CD1c-positive myeloid dendritic cell (primary cell): ENCODE measurements at regions not wholly inside any gene's neighbourhood (a gene's known extent, or its start where the extent isn't known, plus 50 kb on each side); places are given as distances from the start of the nearest gene placed in this dataset.

Source experiments
- DNase-seq: peaks from one replicate; pipeline ENCODE4 v3.0.0-alpha.2; 2016; ENCODE audit errors: extremely low spot score

DNA sequence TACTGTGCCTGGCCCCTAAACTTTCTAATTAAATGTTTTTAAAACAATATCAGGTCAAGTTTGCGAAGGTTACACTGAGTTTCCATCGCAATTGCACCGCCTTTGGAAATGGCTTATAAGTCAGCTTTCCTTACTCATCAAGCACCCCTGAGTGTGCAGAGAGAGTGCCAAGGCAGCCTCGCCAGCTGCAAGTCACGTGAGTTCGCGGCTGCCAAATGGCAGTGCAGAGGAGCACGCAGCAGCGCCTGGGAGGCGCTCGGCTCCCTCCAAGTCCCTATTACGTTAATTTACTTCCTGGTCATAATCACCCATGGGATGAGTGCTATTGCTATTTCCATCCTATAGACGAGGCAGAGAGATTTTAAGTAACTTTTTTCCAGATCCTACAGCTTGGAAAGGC is 319.6 kb downstream of the TEX29 start:
- DNase-seq = no peak

DNA sequence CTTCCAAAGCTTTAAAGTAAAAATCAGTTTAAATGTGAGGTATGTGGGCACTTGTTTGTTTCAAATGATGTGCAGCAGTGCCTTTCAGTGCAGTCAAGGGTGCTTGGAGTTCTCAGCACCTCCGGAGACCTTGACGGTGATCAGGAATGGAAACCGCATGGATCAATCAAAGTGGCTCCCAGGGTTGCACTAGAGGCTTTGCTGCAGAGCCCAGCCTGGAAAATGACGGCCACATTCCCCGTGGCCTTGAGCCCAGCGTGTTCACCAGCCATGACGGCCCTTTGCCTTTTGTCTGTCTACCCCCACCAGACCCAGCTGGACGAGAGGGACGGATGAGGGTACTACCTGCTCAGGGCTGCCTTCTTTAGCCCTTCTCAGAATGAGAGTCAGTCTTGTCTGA is 320.0 kb downstream of the TEX29 start:
- DNase-seq = no peak

DNA sequence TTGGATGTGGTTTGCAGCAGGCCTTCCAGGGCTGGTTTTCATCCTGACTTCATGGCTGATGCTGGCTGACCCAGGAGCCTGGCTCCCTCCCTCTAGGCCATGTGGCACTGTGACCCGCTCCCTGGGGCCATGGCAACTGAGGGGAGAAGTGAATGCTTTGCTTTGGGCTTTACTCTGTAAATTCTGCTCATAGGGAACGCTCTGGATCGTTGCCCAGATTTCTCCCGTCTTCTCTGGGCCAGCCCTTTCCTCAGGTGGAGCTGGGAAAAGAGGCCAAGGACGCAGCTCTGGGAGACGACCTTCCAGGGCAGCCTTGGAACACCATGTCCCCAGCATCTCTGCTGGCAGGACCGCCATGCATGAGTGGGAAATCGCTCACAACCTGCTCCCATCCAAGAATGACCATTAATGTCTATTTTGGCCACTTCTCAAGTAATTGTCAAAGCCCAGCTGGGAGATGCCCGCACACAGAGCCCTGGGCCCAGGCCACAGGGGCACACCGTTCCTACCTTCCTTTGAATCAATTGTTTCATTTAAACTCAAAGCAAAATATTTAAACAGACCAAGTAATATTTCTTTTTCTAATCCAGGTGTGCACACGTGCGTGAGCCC is 321.8 kb downstream of the TEX29 start:
- DNase-seq = no peak

DNA sequence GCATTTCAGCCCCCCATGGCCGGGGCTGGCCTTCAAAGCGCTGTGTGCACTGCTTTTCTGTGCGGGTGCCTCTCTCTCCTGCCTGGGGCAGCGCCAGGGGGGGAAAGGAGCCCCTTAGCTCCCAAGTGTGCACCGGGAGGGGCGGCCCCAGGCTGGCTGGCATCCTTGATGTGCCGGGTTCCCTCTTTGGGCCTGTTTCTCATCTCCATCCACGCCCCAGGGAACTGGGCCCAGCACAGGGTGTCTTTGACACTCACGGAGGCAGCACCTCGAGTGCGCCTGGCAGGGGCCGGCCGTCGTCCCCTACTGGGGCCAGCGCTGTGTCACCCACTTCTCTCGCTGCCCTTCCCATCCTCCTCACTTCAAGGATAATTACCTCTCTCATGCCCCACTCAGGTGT is 324.3 kb downstream of the TEX29 start:
- no peak for DNase-seq

DNA sequence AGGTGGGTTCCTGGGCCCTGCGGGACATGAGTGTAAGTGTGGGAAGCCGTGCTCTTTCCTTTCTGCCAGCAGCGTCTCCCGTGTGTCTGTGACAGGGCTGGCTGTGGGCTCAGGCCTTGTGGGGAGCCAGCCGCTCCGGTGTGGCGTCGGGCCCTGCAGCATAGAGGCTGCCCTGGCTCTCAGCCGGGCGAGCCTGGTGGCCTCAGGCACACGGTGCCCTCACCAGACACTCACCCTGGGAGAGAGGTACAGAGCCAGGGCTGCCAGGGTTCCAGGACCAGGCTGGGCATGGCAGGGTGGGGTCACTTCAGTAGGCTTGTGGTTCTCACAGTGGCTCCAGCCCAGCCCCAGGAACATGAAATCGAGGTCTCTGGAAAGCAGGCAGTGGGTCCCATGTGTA is 324.8 kb downstream of the TEX29 start:
- DNase-seq = no peak

DNA sequence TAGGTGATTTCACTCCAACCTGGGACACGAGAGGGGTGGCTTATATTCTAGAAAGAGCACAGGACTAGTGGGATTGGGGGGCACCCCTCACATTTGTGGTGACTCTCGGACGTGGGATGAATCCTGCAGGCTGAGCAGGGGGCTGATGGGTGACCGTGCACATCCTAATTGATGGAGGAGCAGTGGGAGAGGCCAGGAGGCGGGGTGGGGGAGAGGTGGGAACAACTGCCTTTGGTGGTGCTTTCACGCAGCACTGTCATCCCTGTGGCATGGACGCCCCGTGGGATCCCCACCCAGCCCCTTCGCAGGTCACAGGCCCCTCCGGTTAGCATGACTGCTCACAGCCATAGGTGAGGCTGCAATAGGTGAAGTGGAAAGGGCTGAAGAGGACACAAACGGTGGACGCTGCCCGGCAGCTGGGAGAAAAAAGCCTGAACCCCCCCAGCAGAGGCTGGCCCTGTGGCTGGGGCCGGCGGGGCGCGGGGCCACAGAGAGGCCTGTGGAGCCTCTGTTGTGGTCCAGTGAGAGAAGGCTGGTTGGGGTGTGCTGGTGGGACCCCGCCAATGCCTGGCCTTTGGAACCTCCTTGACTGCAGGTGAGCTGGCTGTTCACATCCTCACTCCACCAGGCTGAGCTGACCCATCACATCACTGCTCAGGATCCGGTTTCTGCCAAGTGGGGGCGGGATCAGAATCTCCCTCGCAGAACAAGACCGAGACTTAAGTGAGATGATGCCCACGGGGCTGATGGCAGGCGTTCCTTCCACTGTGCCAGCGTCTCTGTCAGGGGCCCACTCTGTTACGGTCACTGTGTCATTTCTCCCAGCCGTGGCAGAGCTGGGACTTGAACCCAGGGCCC is 325.4 kb downstream of the TEX29 start:
- no peak for DNase-seq

DNA sequence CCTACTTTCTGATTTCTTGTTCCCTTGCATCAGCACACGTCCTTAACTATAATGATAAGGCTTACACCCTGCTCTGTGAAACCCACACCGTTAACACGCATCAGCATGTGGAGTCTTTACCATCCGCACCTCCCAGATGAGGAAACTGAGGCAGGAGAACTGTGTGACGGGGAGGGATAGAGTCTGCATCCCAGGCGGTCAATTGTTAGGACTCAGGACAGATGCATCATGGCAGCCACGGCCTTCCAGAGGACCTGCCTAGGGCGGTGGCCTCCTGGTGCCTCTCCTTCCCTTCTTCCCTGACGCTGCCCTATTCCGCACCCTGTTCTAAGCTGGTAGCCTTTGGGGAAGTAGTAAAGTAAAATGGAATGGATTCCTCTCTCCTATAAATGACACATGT is 326.0 kb downstream of the TEX29 start:
- no peak for DNase-seq

DNA sequence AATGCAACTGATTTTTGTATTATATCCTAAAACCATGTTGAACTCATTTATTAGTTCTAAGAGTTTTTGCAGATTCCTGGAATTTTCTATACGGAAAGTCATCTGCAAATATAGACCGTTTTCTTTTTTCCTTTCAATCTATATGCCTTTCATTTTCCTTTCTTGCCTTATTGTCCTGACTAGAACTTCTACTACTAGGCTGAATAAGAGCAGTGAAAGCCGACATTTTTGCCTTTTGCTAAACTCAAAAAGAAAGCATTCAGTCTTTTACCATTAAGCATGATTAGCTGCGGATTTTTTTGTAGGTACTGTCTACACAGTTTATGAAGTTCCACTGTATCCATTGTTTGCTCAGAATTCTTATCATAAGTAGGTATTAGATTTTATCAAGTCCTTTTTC is 328.4 kb downstream of the TEX29 start:
- no peak for DNase-seq

DNA sequence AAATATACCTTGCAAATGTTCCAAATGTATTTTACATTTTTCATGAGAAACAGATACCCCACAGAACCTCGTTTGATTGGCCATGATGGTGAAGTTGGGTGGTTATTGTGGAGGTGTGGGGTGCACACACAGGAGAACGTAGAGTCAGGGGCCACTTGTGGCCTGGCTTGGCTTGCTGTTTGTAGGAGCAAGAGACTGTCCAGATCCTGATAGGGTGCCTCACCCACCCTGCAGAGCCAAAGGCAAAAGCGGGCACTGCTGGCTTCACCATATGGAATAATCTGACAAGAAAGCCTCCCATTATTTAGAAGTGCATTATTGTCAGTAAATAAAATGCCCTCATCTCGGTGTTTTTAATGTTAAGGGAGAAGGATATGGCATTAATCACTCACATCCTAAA is 330.2 kb downstream of the TEX29 start:
- DNase-seq = no peak

DNA sequence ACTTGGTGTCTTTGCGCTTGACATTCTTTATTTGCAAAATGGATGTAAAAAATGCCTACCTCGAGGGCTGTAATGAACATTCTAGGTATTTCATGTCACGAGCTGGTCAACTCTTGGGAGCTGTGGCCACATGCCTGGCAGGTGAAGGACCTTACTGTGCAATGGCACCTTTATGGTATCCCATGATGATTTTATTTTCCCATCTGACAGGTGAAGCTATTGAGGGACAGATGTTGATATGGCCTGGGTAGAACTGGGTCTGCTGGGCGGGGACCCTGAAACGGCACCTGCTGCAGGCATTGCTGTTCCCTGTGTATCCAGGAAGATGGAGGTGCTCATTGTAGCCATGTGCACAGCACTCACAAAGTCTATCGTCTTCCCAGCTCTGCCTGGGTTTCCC is 332.2 kb downstream of the TEX29 start:
- DNase-seq = no peak

DNA sequence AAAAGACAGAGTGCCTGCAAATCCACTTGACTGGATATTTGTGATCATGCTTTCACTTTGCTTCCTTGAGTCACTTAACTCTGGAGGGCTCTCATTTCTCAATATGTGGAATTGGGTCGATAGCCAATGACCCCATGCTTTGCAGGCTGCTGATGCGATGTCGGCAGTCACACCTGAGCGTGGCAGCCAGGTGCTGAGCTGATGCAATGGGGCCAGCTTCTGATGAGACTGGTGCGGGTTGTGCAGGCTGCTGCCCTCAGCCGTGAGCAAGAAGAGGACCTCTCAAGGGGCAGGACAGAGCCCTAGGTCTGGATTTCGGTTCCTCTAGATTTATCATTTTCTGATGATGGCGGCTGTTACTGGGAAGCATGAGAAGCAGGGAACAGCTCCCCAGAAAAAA is 334.1 kb downstream of the TEX29 start:
- no peak for DNase-seq

DNA sequence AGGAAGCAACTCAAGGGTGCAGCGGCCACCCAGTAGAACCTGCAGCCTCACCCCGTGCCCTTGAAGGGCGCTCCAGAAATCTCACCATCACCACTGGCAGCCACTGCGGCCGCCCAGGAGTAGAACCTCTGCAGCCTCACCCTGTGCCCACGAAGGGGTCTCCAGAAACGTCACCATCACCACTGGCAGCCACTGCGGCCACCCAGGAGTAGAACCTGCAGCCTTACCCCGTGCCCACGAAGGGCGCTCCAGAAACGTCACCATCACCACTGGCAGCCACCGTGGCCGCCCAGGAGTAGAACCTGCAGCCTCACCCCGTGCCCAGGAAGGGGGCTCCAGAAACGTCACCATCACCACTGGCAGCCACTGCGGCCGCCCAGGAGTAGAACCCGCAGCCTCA is 336.0 kb downstream of the TEX29 start:
- no peak for DNase-seq

DNA sequence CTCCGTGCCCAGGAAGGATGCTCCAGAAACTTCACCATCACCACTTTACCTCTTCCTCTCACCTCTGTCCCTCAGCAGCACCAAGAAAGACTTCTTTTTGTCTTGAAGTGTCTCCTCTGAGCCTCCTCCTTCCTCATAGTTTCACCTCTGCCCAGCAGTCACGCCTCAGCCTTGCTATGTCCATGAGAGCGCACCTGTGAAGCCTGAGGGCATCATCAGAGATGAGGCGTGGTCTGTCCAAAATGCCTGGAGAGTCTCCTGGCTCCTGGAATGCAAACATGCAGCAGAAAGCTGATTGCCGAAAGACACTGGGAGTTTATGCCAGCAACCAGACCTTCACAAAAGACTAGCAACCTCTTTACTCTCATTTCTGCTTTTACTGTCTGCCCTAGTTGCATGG is 336.6 kb downstream of the TEX29 start:
- no peak for DNase-seq

DNA sequence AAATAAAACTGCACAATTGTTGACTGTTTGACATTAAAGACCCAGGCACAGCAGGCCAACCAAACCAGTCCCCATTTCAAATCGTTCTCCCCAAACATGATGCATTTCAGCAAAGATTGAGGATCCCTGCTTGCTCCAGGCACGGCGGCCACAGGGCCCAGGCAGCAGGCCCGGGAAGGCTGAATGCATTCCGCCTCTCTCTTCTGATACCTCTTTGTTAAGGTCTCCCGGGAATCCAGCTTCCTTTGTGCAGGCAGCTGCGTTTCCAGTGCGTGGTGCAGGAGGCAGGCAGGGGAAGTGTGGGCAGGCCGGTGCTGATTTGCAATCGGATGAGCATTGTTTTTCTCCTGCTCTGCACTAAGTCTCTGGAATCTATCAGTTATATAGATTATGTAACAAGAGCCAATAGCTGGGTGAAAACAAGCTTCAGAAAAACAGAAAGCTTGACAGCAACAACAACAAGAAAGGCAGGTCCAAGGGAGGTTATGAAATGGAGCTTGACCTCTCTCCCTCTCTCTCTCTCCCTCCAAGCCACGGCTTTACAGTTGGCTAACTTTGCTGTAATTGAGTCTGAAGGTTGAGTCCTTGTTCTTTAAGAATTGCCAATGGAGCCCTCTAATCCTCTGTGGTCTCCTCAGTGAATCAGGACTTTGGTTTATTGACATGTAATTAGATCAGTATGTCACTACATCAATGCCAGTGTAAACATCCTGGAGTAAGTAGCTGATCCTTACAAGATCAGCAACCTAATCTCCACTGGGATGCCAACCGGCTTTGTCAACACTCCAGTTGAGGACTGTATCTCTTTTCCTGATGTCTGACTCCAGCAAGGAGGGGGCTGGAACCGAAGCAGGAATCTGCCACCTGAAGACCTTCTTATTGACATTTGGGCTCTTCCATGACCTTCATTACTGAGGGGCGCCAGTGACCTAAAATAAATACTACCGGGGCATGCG is 338.0 kb downstream of the TEX29 start:
- DNase-seq = no peak

DNA sequence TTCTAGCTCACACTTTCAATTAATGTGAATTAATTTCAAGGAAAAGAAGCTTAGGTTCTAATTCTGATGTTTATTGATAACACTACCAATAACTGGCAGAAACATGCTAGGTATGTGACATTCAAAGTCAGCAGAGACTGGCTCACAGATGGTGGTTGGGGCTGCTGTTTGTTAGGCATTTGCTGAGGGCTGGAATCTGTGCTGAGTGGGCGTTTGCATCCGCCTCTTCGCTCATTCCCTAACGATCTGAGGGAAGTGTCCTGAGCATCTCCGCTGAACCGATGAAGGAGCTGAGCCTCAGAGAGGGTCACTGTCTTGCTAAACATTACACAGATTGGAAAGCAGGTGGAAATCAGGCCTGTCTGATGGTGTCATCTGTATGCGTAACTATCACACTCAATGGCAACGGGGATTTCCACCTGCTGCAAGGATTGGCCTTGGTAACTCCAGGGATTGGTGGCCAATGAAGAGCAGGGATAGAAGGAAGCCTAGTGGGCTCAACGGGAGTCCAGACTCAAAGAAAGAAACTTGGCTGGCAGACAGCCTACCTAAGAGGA is 338.9 kb downstream of the TEX29 start:
- DNase-seq = no peak

DNA sequence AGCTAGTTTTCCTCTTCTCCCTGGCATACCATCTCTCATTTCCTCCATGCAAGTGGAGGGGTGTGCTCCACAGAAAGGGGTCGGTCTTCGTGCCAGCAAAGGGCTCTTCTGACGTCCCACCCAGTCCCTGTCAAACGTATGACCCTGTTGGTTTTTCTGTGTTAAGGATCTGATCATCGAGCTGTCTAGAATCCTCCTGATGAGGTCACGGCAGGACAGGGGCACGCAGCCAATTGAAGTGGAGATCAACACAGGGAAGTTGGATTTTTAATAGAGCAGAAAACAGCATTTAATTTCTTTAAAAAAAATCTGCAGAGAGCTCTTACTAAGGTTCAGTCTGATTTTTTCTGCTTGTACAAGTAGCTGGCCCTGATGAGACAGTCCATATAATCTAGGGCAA is 339.4 kb downstream of the TEX29 start:
- DNase-seq = no peak

DNA sequence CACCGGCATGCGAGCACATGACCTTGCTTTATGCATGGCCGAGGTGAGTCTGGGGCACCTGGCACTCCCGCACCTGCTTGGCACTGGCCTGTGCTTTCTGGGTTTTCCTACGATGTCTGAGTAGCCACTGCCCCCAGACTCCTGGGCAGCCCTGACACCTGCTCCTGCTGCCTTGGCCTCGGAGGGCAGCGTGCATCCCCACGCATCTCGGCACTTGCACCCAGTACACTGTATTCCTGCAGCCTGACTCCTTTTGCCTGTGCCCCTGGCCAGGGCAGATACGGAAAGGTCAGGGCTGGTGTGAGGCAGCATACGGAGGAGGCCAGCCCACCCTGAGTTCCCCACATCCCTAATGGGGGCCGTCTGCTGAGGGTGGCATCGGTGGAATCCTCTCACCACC is 340.6 kb downstream of the TEX29 start:
- no peak for DNase-seq

DNA sequence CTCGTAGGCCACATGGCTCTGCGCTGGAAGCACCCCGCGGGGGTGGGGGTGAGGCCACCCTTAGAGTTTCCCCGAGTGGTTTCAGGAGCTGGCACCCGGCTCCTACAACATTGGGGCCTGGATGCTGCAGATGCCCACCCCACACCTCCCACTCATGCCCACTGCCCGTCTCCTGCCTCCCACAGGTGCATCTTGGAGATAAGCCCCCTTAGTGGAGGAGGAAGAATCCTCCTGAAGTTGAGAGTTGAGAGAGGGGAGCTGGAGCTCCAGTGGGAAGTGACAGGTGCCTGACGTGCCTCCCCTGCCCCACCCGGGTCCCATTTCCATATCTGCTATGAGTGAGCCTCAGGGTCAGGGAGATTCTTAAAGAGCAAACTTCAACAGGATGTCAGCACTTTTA is 341.3 kb downstream of the TEX29 start:
- DNase-seq = no peak

DNA sequence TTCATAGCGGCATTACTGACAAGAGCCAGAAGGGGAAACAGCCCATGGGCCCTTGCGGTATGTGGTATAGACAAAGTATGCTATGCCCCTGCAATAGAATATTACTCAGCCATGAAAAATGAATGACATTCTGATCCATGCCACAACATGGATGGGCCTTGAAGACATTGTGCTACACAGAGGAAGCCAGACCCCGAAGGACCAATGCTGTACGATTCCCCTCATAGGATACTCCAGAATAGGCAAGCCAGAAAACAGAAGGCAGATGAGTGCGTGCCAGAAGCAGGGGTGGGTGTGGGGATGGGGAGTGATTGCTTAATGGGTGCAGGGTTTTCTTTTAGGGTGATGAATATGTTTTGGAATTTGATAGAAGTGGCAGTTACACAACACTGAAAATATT is 342.0 kb downstream of the TEX29 start:
- no peak for DNase-seq

DNA sequence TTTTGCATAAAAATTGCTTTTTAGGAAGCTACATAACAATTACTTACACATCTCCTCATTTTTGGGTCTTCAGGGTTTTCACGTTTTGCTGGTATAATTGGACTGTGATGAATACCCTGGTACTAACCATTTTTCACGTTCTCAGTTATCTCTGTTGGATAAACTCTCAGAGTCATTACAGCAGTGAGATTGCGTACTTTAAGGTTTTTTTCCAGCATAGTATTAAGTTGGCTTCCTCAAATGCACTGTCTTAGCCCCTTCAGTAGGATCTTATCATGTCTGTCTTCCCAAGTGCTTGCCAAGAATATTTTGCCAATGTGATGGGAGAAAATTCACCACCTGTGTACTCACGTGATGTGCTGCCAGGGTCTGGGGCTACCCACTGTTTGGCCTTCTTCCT is 342.5 kb downstream of the TEX29 start:
- DNase-seq = no peak

DNA sequence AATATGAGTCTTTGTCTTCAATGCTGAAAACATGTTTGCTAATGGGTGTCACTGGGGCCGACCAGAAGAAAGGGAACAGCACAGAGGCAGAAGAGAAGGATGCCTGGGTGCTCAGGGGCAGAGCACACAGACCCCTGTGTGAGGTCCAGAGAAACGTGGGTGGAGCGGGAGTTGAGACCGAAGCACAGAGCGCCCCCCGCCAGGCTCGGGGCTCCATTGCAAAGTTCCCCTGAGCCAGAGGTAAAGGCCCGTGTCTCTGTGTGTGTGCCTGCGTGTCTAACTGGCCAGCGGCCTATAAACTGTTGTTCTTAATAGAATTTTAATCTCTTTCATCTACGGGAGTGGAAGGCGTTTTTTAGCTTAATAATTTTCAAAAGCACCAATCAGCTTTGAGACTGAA is 343.1 kb downstream of the TEX29 start:
- DNase-seq = no peak

DNA sequence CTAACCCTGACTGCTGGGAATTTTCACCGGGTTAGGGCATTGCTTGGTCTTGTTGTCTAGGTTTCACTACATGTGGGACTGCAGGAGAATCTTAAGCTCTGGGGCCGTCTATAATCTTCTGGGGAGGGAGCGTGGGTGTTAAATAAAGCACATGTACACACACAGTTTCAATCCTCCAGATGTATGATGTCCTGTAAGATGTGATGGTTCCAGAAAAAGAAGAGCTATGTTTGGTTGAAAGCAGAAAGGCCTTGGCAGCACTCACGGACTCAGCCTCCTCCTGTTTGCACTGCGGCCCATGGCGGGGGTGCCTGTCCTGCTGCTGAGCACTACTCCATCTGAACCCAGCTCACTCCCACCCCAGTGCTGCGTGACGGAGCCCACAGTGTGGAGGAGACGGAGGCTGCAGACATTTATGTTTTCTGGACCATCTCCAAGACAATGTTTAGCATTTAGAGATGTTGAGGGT is 343.5 kb downstream of the TEX29 start:
- DNase-seq = no peak
